HEK293 (cell line): ENCODE measurements at regions not wholly inside any gene's neighbourhood (a gene's known extent, or its start where the extent isn't known, plus 50 kb on each side); places are given as distances from the start of the nearest gene placed in this dataset.

Experiments used
- CTCF ChIA-PET: fragments of 350-600 bp; formaldehyde crosslinking; extraction: SDS; loops from one replicate; lab custom pipeline; 2021; ENCODE audit warnings: antibody characterized with exemption; lab: Yijun Ruan, JAX
- POLR2A ChIA-PET: fragments of 300-600 bp; formaldehyde crosslinking; extraction: SDS; loops from one replicate; lab custom pipeline; 2020; ENCODE audit warnings: antibody characterized with exemption, inconsistent platforms; lab: Yijun Ruan, JAX
- H3K27ac ChIP-seq: fragments of 200-500 bp; sonication (Bioruptor generic); 2 replicates; pipeline ENCODE4 v1.5.1; 2014; ENCODE audit warnings: low read depth, low read length, control low read depth, inconsistent platforms; ENCODE audit errors: extremely low read depth
- H3K36me3 ChIP-seq, 2 experiments: fragments of 200-500 bp in 1 of 2; sonication (Bioruptor generic) in 1 of 2; 1 replicate in 1 of 2; 2 replicates in 1 of 2; pipeline ENCODE4 v1.5.1; 2014 to 2017; ENCODE audit warnings: inconsistent platforms in 2 of 2, low read length in 2 of 2; ENCODE audit not compliant: control insufficient read depth in 2 of 2, insufficient read depth in 1 of 2
- H3K4me1 ChIP-seq: fragments of 200-500 bp; sonication (Bioruptor generic); 2 replicates; pipeline ENCODE4 v1.5.1; 2014; ENCODE audit warnings: mild to moderate bottlenecking, low read length, inconsistent platforms; ENCODE audit not compliant: control insufficient read depth, insufficient read depth
- H3K4me3 ChIP-seq: 2 replicates; pipeline ENCODE4 v1.5.1; 2011; ENCODE audit warnings: low read depth, mild to moderate bottlenecking, control low read depth, low read length, moderate library complexity
- H3K9me3 ChIP-seq: fragments of 200-500 bp; sonication (Bioruptor generic); 2 replicates; pipeline ENCODE4 v1.5.1; 2014; ENCODE audit warnings: low read depth, low read length, inconsistent platforms; ENCODE audit not compliant: control insufficient read depth, insufficient read depth
- AEBP2 ChIP-seq: fragments of 450-650 bp; formaldehyde crosslinking; IDR thresholded peaks from 2 replicates; pipeline ENCODE4 v1.5.1; 2016; ENCODE audit warnings: missing biosample characterization, missing genetic modification characterization, borderline replicate concordance
- EGR2 ChIP-seq: fragments of 450-650 bp; formaldehyde crosslinking; IDR thresholded peaks from 2 replicates; pipeline ENCODE4 v1.5.1; 2016; ENCODE audit warnings: low read depth, missing biosample characterization, missing genetic modification characterization
- IKZF3 ChIP-seq: fragments of 450-650 bp; IDR thresholded peaks from 2 replicates; pipeline ENCODE4 v1.5.0; 2018; ENCODE audit warnings: missing biosample characterization, mild to moderate bottlenecking, missing genetic modification characterization, moderate library complexity
- KLF16 ChIP-seq: fragments of 450-650 bp; formaldehyde crosslinking; IDR thresholded peaks from 2 replicates; pipeline ENCODE4 v1.5.1; 2017; ENCODE audit warnings: missing biosample characterization, missing genetic modification characterization
- MZF1 ChIP-seq: fragments of 450-650 bp; formaldehyde crosslinking; IDR thresholded peaks from 2 replicates; pipeline ENCODE4 v1.5.1; 2017; ENCODE audit warnings: missing biosample characterization, missing genetic modification characterization, borderline replicate concordance
- SETDB1 ChIP-seq: IDR thresholded peaks from one replicate; pipeline ENCODE4 v1.6.1; 2017; ENCODE audit warnings: mild to moderate bottlenecking, low read length, moderate library complexity, mixed read lengths; ENCODE audit not compliant: insufficient read length
- ZEB2 ChIP-seq: fragments of 450-650 bp; formaldehyde crosslinking; IDR thresholded peaks from 2 replicates; pipeline ENCODE4 v1.5.1; 2016; ENCODE audit warnings: missing biosample characterization, missing genetic modification characterization
- ZFHX2 ChIP-seq: fragments of 450-650 bp; formaldehyde crosslinking; conservative IDR thresholded peaks from 2 replicates; pipeline ENCODE4 v1.5.1; 2016; ENCODE audit warnings: missing biosample characterization, missing genetic modification characterization
- ZNF10 ChIP-seq: fragments of 450-650 bp; formaldehyde crosslinking; IDR thresholded peaks from 2 replicates; pipeline ENCODE4 v1.5.1; 2017; ENCODE audit warnings: missing biosample characterization, missing genetic modification characterization
- ZNF148 ChIP-seq: fragments of 450-650 bp; formaldehyde crosslinking; IDR thresholded peaks from 2 replicates; pipeline ENCODE4 v1.5.0; 2017; ENCODE audit warnings: missing biosample characterization, missing genetic modification characterization, borderline replicate concordance
- ZNF223 ChIP-seq: fragments of 450-650 bp; formaldehyde crosslinking; IDR thresholded peaks from 2 replicates; pipeline ENCODE4 v1.5.1; 2016; ENCODE audit warnings: missing biosample characterization, missing genetic modification characterization
- ZNF23 ChIP-seq: fragments of 450-650 bp; formaldehyde crosslinking; IDR thresholded peaks from 2 replicates; pipeline ENCODE4 v1.5.1; 2016; ENCODE audit warnings: missing biosample characterization, missing genetic modification characterization, borderline replicate concordance
- ZNF391 ChIP-seq: fragments of 450-650 bp; formaldehyde crosslinking; IDR thresholded peaks from 2 replicates; pipeline ENCODE4 v1.5.1; 2016; ENCODE audit warnings: low read depth, missing biosample characterization, missing genetic modification characterization, borderline replicate concordance
- ZNF621 ChIP-seq: fragments of 450-650 bp; formaldehyde crosslinking; IDR thresholded peaks from 2 replicates; pipeline ENCODE4 v1.5.1; 2017; ENCODE audit warnings: missing biosample characterization, missing genetic modification characterization
- ZNF704 ChIP-seq: fragments of 450-650 bp; formaldehyde crosslinking; IDR thresholded peaks from 2 replicates; pipeline ENCODE4 v1.5.1; 2016; ENCODE audit warnings: missing biosample characterization, missing genetic modification characterization
- ZNF830 ChIP-seq: fragments of 450-650 bp; IDR thresholded peaks from 2 replicates; pipeline ENCODE4 v1.5.0; 2018; ENCODE audit warnings: missing biosample characterization, missing genetic modification characterization, low read depth, mild to moderate bottlenecking, moderate library complexity
- ZNF837 ChIP-seq: fragments of 450-650 bp; formaldehyde crosslinking; IDR thresholded peaks from 2 replicates; pipeline ENCODE4 v1.5.1; 2016; ENCODE audit warnings: missing biosample characterization, missing genetic modification characterization

- POLR2A ChIA-PET, result no interaction called here
- CTCF ChIA-PET, result no interaction called here
- Histone ChIP-seq H3K27ac (no peak overlapping the region), H3K36me3 (no peaks in the 10 kb centered on the region), H3K4me1 (peaks cover under 1% of the 10 kb centered on the region), H3K9me3 (no peaks in the 10 kb centered on the region), H3K4me3 (no peak overlapping the region)
- TF ChIP-seq SETDB1 (peak; percentile 54), ZNF704 (tag by site-specific recombination) (no peak), ZNF23 (tag by site-specific recombination) (no peak)
Measured at GRCh38 chr2:138428710-138429440, 72.7 kb upstream of the SPOPL start.

- Histone ChIP-seq H3K36me3 (no peaks in the 10 kb centered on the region), H3K4me3 (no peak overlapping the region), H3K4me1 (peaks cover 6% of the 10 kb centered on the region), H3K27ac (no peak overlapping the region), H3K9me3 (no peaks in the 10 kb centered on the region)
- ChIA-PET POLR2A (no interaction called here), CTCF (no interaction called here)
- TF ChIP-seq KLF16 (tag by site-specific recombination), result no peak
- TF ChIP-seq ZNF148 (tag by site-specific recombination), result no peak
- TF ChIP-seq ZNF223 (tag by site-specific recombination), result no peak
- no peak for TF ChIP-seq ZNF10 (tag by site-specific recombination)
- no peak for TF ChIP-seq IKZF3 (tag by site-specific recombination)
- no peak for TF ChIP-seq ZNF830 (tag by site-specific recombination)
- TF ChIP-seq ZNF621, result no peak
- TF ChIP-seq MZF1, result no peak
- no peak for TF ChIP-seq ZNF391 (tag by site-specific recombination)
- no peak for TF ChIP-seq ZNF837 (tag by site-specific recombination)
Measured at GRCh38 chr2:138430181-138430580, 71.4 kb upstream of the SPOPL start.

GRCh38 chr2:138432971-138433370, 68.6 kb upstream of the SPOPL start:
- TF ChIP-seq ZFHX2 (tag by site-specific recombination) (peak; percentile 76), ZEB2 (tag by site-specific recombination) (no peak), AEBP2 (tag by site-specific recombination) (no peak), EGR2 (tag by site-specific recombination) (peak; percentile 51)
- ChIA-PET POLR2A (no interaction called here), CTCF (no interaction called here)
- Histone ChIP-seq H3K36me3 (no peaks in the 10 kb centered on the region), H3K4me1 (peaks cover 6% of the 10 kb centered on the region; the same call in 1 of the 2 replicates), H3K27ac (no peak overlapping the region), H3K4me3 (no peak overlapping the region), H3K9me3 (no peaks in the 10 kb centered on the region)
